Activated CD4-positive, alpha-beta memory T cell treated with anti-CD3 and anti-CD28 coated beads, Interleukin-2, amount 10 ng/mL, durations not matched to agents 7 days and 5 days (primary cell): ENCODE measurements at regions not wholly inside any gene's neighbourhood (a gene's known extent, or its start where the extent isn't known, plus 50 kb on each side); places are given as distances from the start of the nearest gene placed in this dataset.

Source experiments
- CTCF ChIA-PET: fragments of 350-600 bp; sonication (Branson Sonifier 250); formaldehyde crosslinking; loops from one replicate; lab custom pipeline; 2021; ENCODE audit warnings: antibody characterized with exemption, inconsistent platforms; lab: Charles Lee
- POLR2A ChIA-PET: fragments of 350-600 bp; sonication (Branson Sonifier 250); formaldehyde crosslinking; loops from one replicate; lab custom pipeline; 2021; ENCODE audit warnings: antibody characterized with exemption; lab: Charles Lee
- DNase-seq: peaks from one replicate; pipeline ENCODE4 v3.0.0-alpha.2; 2020
- H3K27ac Mint-ChIP-seq: one replicate; pipeline ENCODE4 v1.8.0; 2021; ENCODE audit warnings: mild to moderate bottlenecking, mixed read lengths
- H3K27me3 Mint-ChIP-seq: one replicate; pipeline ENCODE4 v1.8.0; 2021; ENCODE audit warnings: mixed read lengths
- H3K36me3 Mint-ChIP-seq: one replicate; pipeline ENCODE4 v1.8.0; 2021; ENCODE audit warnings: low read depth, mixed read lengths
- H3K4me1 Mint-ChIP-seq: one replicate; pipeline ENCODE4 v1.8.0; 2021; ENCODE audit warnings: mixed read lengths
- H3K4me3 Mint-ChIP-seq: one replicate; pipeline ENCODE4 v1.8.0; 2021; ENCODE audit warnings: mild to moderate bottlenecking, mixed read lengths
- H3K9me3 Mint-ChIP-seq: one replicate; pipeline ENCODE4 v1.8.0; 2021; ENCODE audit warnings: mixed read lengths

- Mint-ChIP-seq H3K4me3 (no peak overlapping the region), H3K27ac (no peak overlapping the region), H3K27me3 (no peaks in the 10 kb centered on the region), H3K4me1 (no peaks in the 10 kb centered on the region), H3K9me3 (no peaks in the 10 kb centered on the region), H3K36me3 (no peaks in the 10 kb centered on the region)
- CTCF ChIA-PET = no interaction called here
- no peak for DNase-seq
- POLR2A ChIA-PET = no interaction called here
Observed at GRCh38 chr3:152968388-152969024, 133.6 kb downstream of the P2RY1 start.

- ChIA-PET CTCF (no interaction called here), POLR2A (no interaction called here)
- H3K27ac Mint-ChIP-seq = no peak overlapping the region
- DNase-seq = no peak
- no peaks in the 10 kb centered on the region for H3K4me1 Mint-ChIP-seq
- H3K27me3 Mint-ChIP-seq = peaks cover 2% of the 10 kb centered on the region
- no peaks in the 10 kb centered on the region for H3K9me3 Mint-ChIP-seq
- no peaks in the 10 kb centered on the region for H3K36me3 Mint-ChIP-seq
- no peak overlapping the region for H3K4me3 Mint-ChIP-seq
Observed at GRCh38 chr3:152969557-152970300, 134.8 kb downstream of the P2RY1 start.

GRCh38 chr3:152970851-152971250, 135.9 kb downstream of the P2RY1 start:
- ChIA-PET CTCF (no interaction called here), POLR2A (no interaction called here)
- no peaks in the 10 kb centered on the region for H3K36me3 Mint-ChIP-seq
- no peaks in the 10 kb centered on the region for H3K4me1 Mint-ChIP-seq
- H3K9me3 Mint-ChIP-seq = no peaks in the 10 kb centered on the region
- H3K4me3 Mint-ChIP-seq = no peak overlapping the region
- H3K27ac Mint-ChIP-seq = no peak overlapping the region
- H3K27me3 Mint-ChIP-seq = peaks cover 2% of the 10 kb centered on the region
- DNase-seq = no peak

GRCh38 chr3:152971880-152972279, 136.9 kb downstream of the P2RY1 start:
- Mint-ChIP-seq H3K36me3 (no peaks in the 10 kb centered on the region), H3K27me3 (peaks cover 2% of the 10 kb centered on the region), H3K27ac (no peak overlapping the region), H3K4me1 (no peaks in the 10 kb centered on the region), H3K9me3 (no peaks in the 10 kb centered on the region), H3K4me3 (no peak overlapping the region)
- DNase-seq = no peak
- ChIA-PET POLR2A (no interaction called here), CTCF (no interaction called here)

- no peaks in the 10 kb centered on the region for H3K4me1 Mint-ChIP-seq
- no peak overlapping the region for H3K4me3 Mint-ChIP-seq
- DNase-seq = no peak
- ChIA-PET CTCF (no interaction called here), POLR2A (no interaction called here)
- H3K27me3 Mint-ChIP-seq = peaks cover 2% of the 10 kb centered on the region
- no peak overlapping the region for H3K27ac Mint-ChIP-seq
- H3K9me3 Mint-ChIP-seq = no peaks in the 10 kb centered on the region
- H3K36me3 Mint-ChIP-seq = no peaks in the 10 kb centered on the region
Observed at GRCh38 chr3:152973575-152973974, 138.6 kb downstream of the P2RY1 start.

- H3K4me1 Mint-ChIP-seq = no peaks in the 10 kb centered on the region
- ChIA-PET CTCF (no interaction called here), POLR2A (no interaction called here)
- no peak overlapping the region for H3K4me3 Mint-ChIP-seq
- no peaks in the 10 kb centered on the region for H3K9me3 Mint-ChIP-seq
- no peak for DNase-seq
- peaks cover 2% of the 10 kb centered on the region for H3K27me3 Mint-ChIP-seq
- H3K27ac Mint-ChIP-seq = no peak overlapping the region
- H3K36me3 Mint-ChIP-seq = no peaks in the 10 kb centered on the region
Observed at GRCh38 chr3:152976239-152976638, 141.3 kb downstream of the P2RY1 start.

GRCh38 chr3:152977366-152977765, 142.4 kb downstream of the P2RY1 start:
- no peak overlapping the region for H3K27ac Mint-ChIP-seq
- no peak for DNase-seq
- no peak overlapping the region for H3K4me3 Mint-ChIP-seq
- no peaks in the 10 kb centered on the region for H3K36me3 Mint-ChIP-seq
- no peaks in the 10 kb centered on the region for H3K9me3 Mint-ChIP-seq
- POLR2A ChIA-PET = no interaction called here
- CTCF ChIA-PET = no interaction called here
- no peaks in the 10 kb centered on the region for H3K4me1 Mint-ChIP-seq
- H3K27me3 Mint-ChIP-seq = peaks cover 2% of the 10 kb centered on the region

- no peak overlapping the region for H3K4me3 Mint-ChIP-seq
- peaks cover 2% of the 10 kb centered on the region for H3K27me3 Mint-ChIP-seq
- no peaks in the 10 kb centered on the region for H3K9me3 Mint-ChIP-seq
- ChIA-PET CTCF (no interaction called here), POLR2A (no interaction called here)
- H3K27ac Mint-ChIP-seq = no peak overlapping the region
- no peaks in the 10 kb centered on the region for H3K4me1 Mint-ChIP-seq
- no peaks in the 10 kb centered on the region for H3K36me3 Mint-ChIP-seq
- no peak for DNase-seq
Observed at GRCh38 chr3:152978152-152978551, 143.2 kb downstream of the P2RY1 start.

GRCh38 chr3:152997526-152997925, 162.6 kb downstream of the P2RY1 start:
- POLR2A ChIA-PET = no interaction called here
- CTCF ChIA-PET = no interaction called here
- H3K4me3 Mint-ChIP-seq = no peak overlapping the region
- no peaks in the 10 kb centered on the region for H3K36me3 Mint-ChIP-seq
- H3K27me3 Mint-ChIP-seq = no peaks in the 10 kb centered on the region
- no peaks in the 10 kb centered on the region for H3K9me3 Mint-ChIP-seq
- no peak overlapping the region for H3K27ac Mint-ChIP-seq
- H3K4me1 Mint-ChIP-seq = no peaks in the 10 kb centered on the region
- DNase-seq = no peak

- H3K4me1 Mint-ChIP-seq = no peaks in the 10 kb centered on the region
- POLR2A ChIA-PET = no interaction called here
- DNase-seq = no peak
- H3K36me3 Mint-ChIP-seq = no peaks in the 10 kb centered on the region
- H3K9me3 Mint-ChIP-seq = no peaks in the 10 kb centered on the region
- H3K27ac Mint-ChIP-seq = no peak overlapping the region
- no peak overlapping the region for H3K4me3 Mint-ChIP-seq
- CTCF ChIA-PET = no interaction called here
- no peaks in the 10 kb centered on the region for H3K27me3 Mint-ChIP-seq
Observed at GRCh38 chr3:152998591-152998990, 163.4 kb upstream of the RAP2B start.

GRCh38 chr3:153000325-153000724, 161.7 kb upstream of the RAP2B start:
- H3K27me3 Mint-ChIP-seq = peaks cover 2% of the 10 kb centered on the region
- no peak overlapping the region for H3K27ac Mint-ChIP-seq
- no peaks in the 10 kb centered on the region for H3K4me1 Mint-ChIP-seq
- no peak overlapping the region for H3K4me3 Mint-ChIP-seq
- no peaks in the 10 kb centered on the region for H3K9me3 Mint-ChIP-seq
- CTCF ChIA-PET = no interaction called here
- POLR2A ChIA-PET = no interaction called here
- no peak for DNase-seq
- H3K36me3 Mint-ChIP-seq = no peaks in the 10 kb centered on the region

- Mint-ChIP-seq H3K4me3 (no peak overlapping the region), H3K4me1 (no peaks in the 10 kb centered on the region), H3K27me3 (peaks cover 2% of the 10 kb centered on the region), H3K36me3 (no peaks in the 10 kb centered on the region), H3K27ac (no peak overlapping the region), H3K9me3 (no peaks in the 10 kb centered on the region)
- POLR2A ChIA-PET = no interaction called here
- no peak for DNase-seq
- CTCF ChIA-PET = no interaction called here
Observed at GRCh38 chr3:153001210-153002078, 160.6 kb upstream of the RAP2B start.

- no peaks in the 10 kb centered on the region for H3K9me3 Mint-ChIP-seq
- no peak overlapping the region for H3K4me3 Mint-ChIP-seq
- CTCF ChIA-PET = no interaction called here
- H3K27ac Mint-ChIP-seq = no peak overlapping the region
- H3K4me1 Mint-ChIP-seq = no peaks in the 10 kb centered on the region
- DNase-seq = no peak
- H3K36me3 Mint-ChIP-seq = no peaks in the 10 kb centered on the region
- peaks cover 2% of the 10 kb centered on the region for H3K27me3 Mint-ChIP-seq
- POLR2A ChIA-PET = no interaction called here
Observed at GRCh38 chr3:153003441-153003840, 158.6 kb upstream of the RAP2B start.
